Liver (tissue), 8 donors: ENCODE measurements at regions not wholly inside any gene's neighbourhood (a gene's known extent, or its start where the extent isn't known, plus 50 kb on each side); places are given as distances from the start of the nearest gene placed in this dataset.
"Not testable (repeated sequence)": the region's sequence is repeated elsewhere in the genome, so short reads cannot be mapped to it uniquely, and the experiment has no call there.

ENCODE experiments used
- DNase-seq: peaks from one replicate; pipeline ENCODE4 v3.0.0-alpha.2; 2017; ENCODE audit warnings: low spot score
- H3K27ac ChIP-seq, 2 donors: one replicate each; pipeline ENCODE4 v1.7.0; 2013; ENCODE audit warnings: inconsistent platforms in 2 of 2, low read length in 2 of 2, control low read depth in 1 of 2, low read depth in 1 of 2, mild to moderate bottlenecking in 1 of 2
- H3K27me3 ChIP-seq, 4 donors: one replicate each; pipeline versions ENCODE4 v1.6.1 to v1.7.0; 2013; ENCODE audit warnings: low read length in 3 of 4, inconsistent platforms in 1 of 4, mild to moderate bottlenecking in 1 of 4, moderate library complexity in 1 of 4; ENCODE audit not compliant: control insufficient read depth in 4 of 4, insufficient read depth in 4 of 4
- H3K36me3 ChIP-seq, 4 donors: one replicate each; pipeline versions ENCODE4 v1.6.1 to v1.7.0; 2013; ENCODE audit warnings: low read length in 3 of 4, mild to moderate bottlenecking in 3 of 4, low read depth in 1 of 4, moderate library complexity in 1 of 4; ENCODE audit not compliant: control insufficient read depth in 4 of 4, insufficient read depth in 3 of 4
- H3K4me1 ChIP-seq, 4 donors: one replicate each; pipeline versions ENCODE4 v1.6.1 to v1.7.0; 2013; ENCODE audit warnings: low read length in 3 of 4, mild to moderate bottlenecking in 3 of 4, moderate library complexity in 1 of 4; ENCODE audit not compliant: control insufficient read depth in 4 of 4, insufficient read depth in 4 of 4
- H3K4me3 ChIP-seq, 3 donors: one replicate each; pipeline versions ENCODE4 v1.6.1 to v1.7.0; 2013; ENCODE audit warnings: low read length in 3 of 3, control low read depth in 1 of 3, low read depth in 1 of 3, mild to moderate bottlenecking in 1 of 3
- H3K9ac ChIP-seq, 2 donors: one replicate each; pipeline ENCODE4 v1.7.0; 2013; ENCODE audit warnings: low read length in 2 of 2, mild to moderate bottlenecking in 2 of 2, moderate library complexity in 2 of 2, control low read depth in 1 of 2, low read depth in 1 of 2
- H3K9me3 ChIP-seq, 4 donors: one replicate each; pipeline versions ENCODE4 v1.6.1 to v1.7.0; 2013; ENCODE audit warnings: low read length in 3 of 4; ENCODE audit not compliant: control insufficient read depth in 4 of 4
- ATF3 ChIP-seq: IDR thresholded peaks from 2 replicates; pipeline ENCODE4 v1.6.1; 2016; ENCODE audit warnings: antibody characterized with exemption
- CTCF ChIP-seq: fragments of 150-350 bp; IDR thresholded peaks from 2 replicates; pipeline ENCODE4 v1.5.1; 2017; ENCODE audit warnings: improper control_type of control experiment, low read depth, low read length; ENCODE audit not compliant: missing input control
- EGR1 ChIP-seq, 2 donors: IDR thresholded peaks; 2 replicates each; pipeline ENCODE4 v1.6.1; 2016 to 2018; ENCODE audit warnings: antibody characterized with exemption in 2 of 2, low read depth in 2 of 2
- FOXA1 ChIP-seq: IDR thresholded peaks from 2 replicates; pipeline ENCODE4 v1.6.1; 2016; ENCODE audit warnings: antibody characterized with exemption
- FOXA2 ChIP-seq: IDR thresholded peaks from 2 replicates; pipeline ENCODE4 v1.6.1; 2016; ENCODE audit warnings: antibody characterized with exemption
- GABPA ChIP-seq, 2 donors: IDR thresholded peaks in 1 of 2; conservative IDR thresholded peaks in 1 of 2; 2 replicates each; pipeline ENCODE4 v1.6.1; 2016; ENCODE audit warnings: antibody characterized with exemption in 2 of 2, mild to moderate bottlenecking in 1 of 2, moderate library complexity in 1 of 2
- HNF4A ChIP-seq, 2 donors: conservative IDR thresholded peaks; 2 replicates each; pipeline ENCODE4 v1.6.1; 2016; ENCODE audit warnings: antibody characterized with exemption in 2 of 2, mild to moderate bottlenecking in 2 of 2
- HNF4G ChIP-seq: IDR thresholded peaks from 2 replicates; pipeline ENCODE4 v1.6.1; 2016; ENCODE audit warnings: antibody characterized with exemption
- JUND ChIP-seq, 2 donors: IDR thresholded peaks; 2 replicates each; pipeline ENCODE4 v1.6.1; 2016; ENCODE audit warnings: antibody characterized with exemption in 2 of 2
- NR2F2 ChIP-seq: IDR thresholded peaks from 2 replicates; pipeline ENCODE4 v1.6.1; 2016; ENCODE audit warnings: antibody characterized with exemption
- RAD21 ChIP-seq, 2 donors: IDR thresholded peaks; 2 replicates each; pipeline ENCODE4 v1.6.1; 2016; ENCODE audit warnings: antibody characterized with exemption in 2 of 2, mild to moderate bottlenecking in 2 of 2
- REST ChIP-seq: IDR thresholded peaks from 2 replicates; pipeline ENCODE4 v1.6.1; 2016; ENCODE audit warnings: antibody characterized with exemption, mild to moderate bottlenecking
- RXRA ChIP-seq, 2 donors: IDR thresholded peaks; 2 replicates each; pipeline ENCODE4 v1.6.1; 2017 to 2018; ENCODE audit warnings: antibody characterized with exemption in 2 of 2, mild to moderate bottlenecking in 1 of 2
- SP1 ChIP-seq: IDR thresholded peaks from 2 replicates; pipeline ENCODE4 v1.6.1; 2018; ENCODE audit warnings: antibody characterized with exemption, mild to moderate bottlenecking
- TAF1 ChIP-seq: conservative IDR thresholded peaks from 2 replicates; pipeline ENCODE4 v1.6.1; 2016; ENCODE audit warnings: antibody characterized with exemption, mild to moderate bottlenecking
- YY1 ChIP-seq: IDR thresholded peaks from 2 replicates; pipeline ENCODE4 v1.6.1; 2016; ENCODE audit warnings: antibody characterized with exemption, mild to moderate bottlenecking
- ZBTB33 ChIP-seq: IDR thresholded peaks from 2 replicates; pipeline ENCODE4 v1.6.1; 2016; ENCODE audit warnings: antibody characterized with exemption
- WGBS: extraction: QIAGEN DNeasy Blood & Tissue Kit; methylation state at CpG from one replicate; pipeline ENCODE4 v1.1.7; 2013; 5-methylcytosine and 5-hydroxymethylcytosine counted together
- donor health status: healthy.
- donor health status: healthy.
- donor health status: healthy.
- donor health status: healthy.
- donor health status: healthy.

GRCh38 chr3:56926243-56926946 is 124.6 kb upstream of the ARHGEF3 start:
- Histone ChIP-seq H3K4me3 (no peak overlapping the region), H3K9me3 (no peaks in the 10 kb centered on the region), H3K27me3 (peaks cover 0 to 2% (median 0%) of the 10 kb centered on the region in 4 donors), H3K36me3 (no peaks in the 10 kb centered on the region), H3K27ac (no peak overlapping the region), H3K4me1 (peaks cover 0 to 3% (median 0%) of the 10 kb centered on the region in 4 donors), H3K9ac (no peak overlapping the region)
- no peak for DNase-seq
- TF ChIP-seq CTCF (no peak), GABPA (IDR thresholded peaks at IDR 0.05 in 1 of 2, conservative IDR thresholded peaks at IDR 0.05 in 1 of 2) (no peak), HNF4A (conservative IDR thresholded peaks at IDR 0.05) (no peak), FOXA2 (no peak), REST (no peak), TAF1 (no peak), NR2F2 (no peak), YY1 (no peak), SP1 (no peak), RXRA (IDR thresholded peaks at IDR 0.05) (no peak), RAD21 (IDR thresholded peaks at IDR 0.05) (no peak), ATF3 (no peak), HNF4G (no peak), ZBTB33 (no peak), JUND (IDR thresholded peaks at IDR 0.05) (no peak), EGR1 (IDR thresholded peaks at IDR 0.05; ENCODE audit: low read depth in 2 of 2) (no peak), FOXA1 (no peak)
- WGBS, result 70% methylated on average over 3 of the region's 3 CpGs

- H3K27me3 ChIP-seq, DNase-seq, H3K36me3 ChIP-seq, H3K9me3 ChIP-seq, H3K4me3 ChIP-seq, H3K4me1 ChIP-seq, H3K9ac ChIP-seq: not testable (repeated sequence)
- H3K27ac ChIP-seq, result peak overlapping the region in 1 of 2 donors; percentile 18
- WGBS, result 97% methylated on average over 1 of the region's 1 CpG
These were observed 123.0 kb upstream of the ARHGEF3 start for GRCh38 chr3:56924700-56925099.
